HepG2 (cell line): ENCODE measurements at regions not wholly inside any gene's neighbourhood (a gene's known extent, or its start where the extent isn't known, plus 50 kb on each side); places are given as distances from the start of the nearest gene placed in this dataset.

ENCODE experiments used
- ATAC-seq: fragments of 200-7000 bp; cut with Tn5 transposase; 3 replicates; pipeline ENCODE4 v1.9.1; 2020; ENCODE audit warnings: mild to moderate bottlenecking, moderate library complexity
- BruUV-seq: library from RNA; stranded (reverse); fragments of 400-500 nt; replicated peaks from 2 replicates; lab custom pipeline; 2021; lab: Mats Ljungman, UMichigan
- CTCF ChIA-PET: fragments of 300-600 bp; formaldehyde crosslinking; extraction: SDS; loops from one replicate; lab custom pipeline; 2021; ENCODE audit warnings: low total read pairs, inconsistent platforms, low intra/inter-chr PET ratio; lab: Yijun Ruan, JAX
- POLR2A ChIA-PET: fragments of 350-600 bp; sonication (Branson Sonifier 250); formaldehyde crosslinking; loops from one replicate; lab custom pipeline; 2020; ENCODE audit warnings: antibody characterized with exemption, inconsistent platforms; lab: Yijun Ruan, JAX
- DNase-seq: peaks from one replicate; pipeline ENCODE4 v3.0.0-alpha.2; 2015; ENCODE audit warnings: low spot score
- FAIRE-seq: peaks from 3 replicates; lab custom pipeline; 2011; peaks lifted over from hg19 to GRCh38; lab: Jason Lieb, UNC
- H2AFZ ChIP-seq: one replicate; pipeline ENCODE4 v1.6.1; 2011; ENCODE audit warnings: low read length, inconsistent platforms
- H3K27ac ChIP-seq: fragments of 300-600 bp; 3 replicates; pipeline ENCODE4 v1.8.0; 2011; ENCODE audit warnings: mixed run types, mild to moderate bottlenecking, mixed read lengths, low read length, inconsistent platforms; ENCODE audit not compliant: insufficient read depth; ENCODE audit errors: extremely low read length
- H3K27me3 ChIP-seq, 2 experiments: fragments of 200-600 bp in 1 of 2; 2 replicates in 1 of 2; 3 replicates in 1 of 2; pipeline versions ENCODE4 v1.6.0 to v1.8.0; 2011; ENCODE audit warnings: low read length in 2 of 2, mild to moderate bottlenecking in 2 of 2, moderate library complexity in 2 of 2, inconsistent platforms in 1 of 2; ENCODE audit not compliant: insufficient read depth in 2 of 2, control insufficient read depth in 1 of 2
- H3K36me3 ChIP-seq, 2 experiments: fragments of 200-600 bp in 1 of 2; replicated peaks in 1 of 2; 2 replicates in 1 of 2; 3 replicates in 1 of 2; pipeline versions ENCODE4 v1.5.1 to v1.8.0; 2011; ENCODE audit warnings: low read length in 2 of 2, inconsistent platforms in 1 of 2; ENCODE audit not compliant: insufficient read depth in 2 of 2, control insufficient read depth in 1 of 2
- H3K4me1 ChIP-seq: 2 replicates; pipeline ENCODE4 v1.5.1; 2012; ENCODE audit warnings: low read length, inconsistent platforms; ENCODE audit not compliant: insufficient read depth
- H3K4me2 ChIP-seq: 2 replicates; pipeline ENCODE4 v1.6.0; 2011; ENCODE audit warnings: low read depth, low read length, inconsistent platforms
- H3K4me3 ChIP-seq, 3 experiments: fragments of 200-600 bp in 1 of 3; sonication (generic), shearing (Covaris generic) in 1 of 3; replicated peaks in 1 of 3; 2 replicates each; pipeline ENCODE4 v1.5.1; 2011 to 2016; ENCODE audit warnings: low read length in 3 of 3, inconsistent platforms in 2 of 3, low read depth in 2 of 3, mild to moderate bottlenecking in 2 of 3, control low read depth in 1 of 3, mixed read lengths in 1 of 3; ENCODE audit not compliant: insufficient read depth in 1 of 3
- H3K79me2 ChIP-seq: one replicate; pipeline ENCODE4 v1.6.1; 2011; ENCODE audit warnings: low read length, inconsistent platforms; ENCODE audit not compliant: insufficient read depth
- H3K9ac ChIP-seq: 2 replicates; pipeline ENCODE4 v1.6.0; 2011; ENCODE audit warnings: mild to moderate bottlenecking, low read depth, low read length, inconsistent platforms; ENCODE audit not compliant: insufficient read depth
- H3K9me3 ChIP-seq: 2 replicates; pipeline ENCODE4 v1.5.1; 2012; ENCODE audit warnings: mild to moderate bottlenecking, low read length
- H4K20me1 ChIP-seq: 2 replicates; pipeline ENCODE4 v1.6.0; 2011; ENCODE audit warnings: inconsistent platforms, mild to moderate bottlenecking, low read length, moderate library complexity; ENCODE audit not compliant: insufficient read depth
- DR1 ChIP-seq: sonication (generic); formaldehyde crosslinking; IDR thresholded peaks from 2 replicates; pipeline ENCODE4 v1.8.0; 2021; ENCODE audit warnings: mild to moderate bottlenecking, missing genetic modification reagents, inconsistent platforms
- EED ChIP-seq: sonication (generic); formaldehyde crosslinking; IDR thresholded peaks from 2 replicates; pipeline ENCODE4 v1.5.0; 2020; ENCODE audit warnings: mild to moderate bottlenecking, missing genetic modification reagents
- SETDB1 ChIP-seq: sonication (generic); formaldehyde crosslinking; IDR thresholded peaks from 2 replicates; pipeline ENCODE4 v1.5.1; 2020; ENCODE audit warnings: missing genetic modification reagents, mild to moderate bottlenecking, borderline replicate concordance
- SP140L ChIP-seq: sonication (generic); formaldehyde crosslinking; IDR thresholded peaks from 2 replicates; pipeline ENCODE4 v1.4.0; 2020; ENCODE audit warnings: missing genetic modification reagents, borderline replicate concordance
- ZC3H4 ChIP-seq: sonication (generic); formaldehyde crosslinking; IDR thresholded peaks from 2 replicates; pipeline ENCODE4 v1.4.0; 2020; ENCODE audit warnings: missing genetic modification reagents, borderline replicate concordance
- ZNF124 ChIP-seq: sonication (generic); formaldehyde crosslinking; IDR thresholded peaks from 2 replicates; pipeline ENCODE4 v1.4.0; 2020; ENCODE audit warnings: missing genetic modification reagents
- ZNF180 ChIP-seq: sonication (generic); formaldehyde crosslinking; IDR thresholded peaks from 2 replicates; pipeline ENCODE4 v1.4.0; 2020; ENCODE audit warnings: low read depth, missing genetic modification reagents, borderline replicate concordance
- ZNF205 ChIP-seq: IDR thresholded peaks from 2 replicates; pipeline ENCODE4 v1.6.1; 2018; ENCODE audit warnings: missing biosample characterization, missing genetic modification reagents
- ZNF672 ChIP-seq: sonication (generic); formaldehyde crosslinking; IDR thresholded peaks from 2 replicates; pipeline ENCODE4 v1.8.1; 2022; ENCODE audit warnings: missing genetic modification reagents
- ZNF772 ChIP-seq: sonication (generic); formaldehyde crosslinking; IDR thresholded peaks from 2 replicates; pipeline ENCODE4 v1.5.0; 2020; ENCODE audit warnings: mild to moderate bottlenecking, missing genetic modification reagents
- ZSCAN20 ChIP-seq: sonication (generic); formaldehyde crosslinking; IDR thresholded peaks from 2 replicates; pipeline ENCODE4 v1.4.0; 2020; ENCODE audit warnings: missing genetic modification reagents, mild to moderate bottlenecking, borderline replicate concordance
- WGBS: methylation state at CpG from one replicate; pipeline ENCODE4 v1.1.6; 2017; ENCODE audit warnings: low lambda C conversion rate; 5-methylcytosine and 5-hydroxymethylcytosine counted together
- in situ Hi-C: cut with HindIII; loops from 2 replicates; pipeline ENCODE4 v1.10.0; 2017; ENCODE audit warnings: low pct_unique_long_range_greater_than_20kb; ENCODE audit not compliant: extremely low pct_ligation_motif_present
- intact Hi-C: fragments of 100-400 bp; cut with micrococcal nuclease; formaldehyde crosslinking; loops from one replicate; pipeline ENCODE4 v1.10.0; 2022; ENCODE audit not compliant: unreplicated experiment
- TF ChIP-seq, protein P1 (sequence below): sonication (generic); formaldehyde crosslinking; IDR thresholded peaks from 2 replicates; pipeline ENCODE4 v1.4.0; 2020; ENCODE audit warnings: missing genetic modification reagents, borderline replicate concordance
- TF ChIP-seq, protein P2 (sequence below): sonication (generic); formaldehyde crosslinking; IDR thresholded peaks from 2 replicates; pipeline ENCODE4 v1.5.0; 2020; ENCODE audit warnings: missing genetic modification reagents
- TF ChIP-seq, protein P3 (sequence below): sonication (generic); formaldehyde crosslinking; IDR thresholded peaks from 2 replicates; pipeline ENCODE4 v1.4.0; 2020; ENCODE audit warnings: missing genetic modification reagents, mild to moderate bottlenecking, borderline replicate concordance

DNA sequence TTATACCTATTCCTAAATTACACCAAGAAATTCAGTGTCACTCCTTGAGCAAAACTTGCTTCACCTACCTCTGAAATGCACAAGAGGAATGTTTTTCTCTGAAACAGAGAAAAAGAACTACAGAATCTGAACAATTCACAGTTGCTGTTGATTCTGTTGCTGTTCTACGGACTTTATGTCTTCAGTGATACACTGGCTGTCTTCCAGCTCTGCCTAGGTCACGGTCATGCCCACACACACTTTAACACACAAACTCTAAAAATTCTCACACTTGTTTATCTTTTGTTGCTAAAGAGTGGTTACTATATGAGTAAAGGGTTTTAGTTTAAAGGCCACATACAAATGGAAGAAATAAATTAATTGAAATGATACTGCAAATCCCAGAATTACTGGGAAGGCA, 124.4 kb upstream of the SPRY2 start:
- H2AFZ ChIP-seq: no peak overlapping the region
- ChIA-PET CTCF (no interaction called here), POLR2A (no interaction called here)
- H3K36me3 ChIP-seq: no peaks in the 10 kb centered on the region
- H3K9me3 ChIP-seq: peaks cover 19% of the 10 kb centered on the region
- no TSS peak for BruUV-seq
- in situ Hi-C loops: no loop called here
- no peak overlapping the region for H3K27ac ChIP-seq
- no peak overlapping the region for H3K9ac ChIP-seq
- 2% methylated on average over 2 of the region's 2 CpGs for WGBS
- no peaks in the 10 kb centered on the region for H3K4me1 ChIP-seq
- no peak overlapping the region for H3K4me2 ChIP-seq
- FAIRE-seq (no peak), DNase-seq (no peak), ATAC-seq (no peak)
- H4K20me1 ChIP-seq: no peaks in the 10 kb centered on the region
- no peaks in the 10 kb centered on the region for H3K27me3 ChIP-seq
- no peak overlapping the region for H3K4me3 ChIP-seq
- intact Hi-C loops: no loop called here
- no peaks in the 10 kb centered on the region for H3K79me2 ChIP-seq
- TF ChIP-seq DR1 (CRISPR knock-in tag): no peak
- no peak for TF ChIP-seq EED (CRISPR knock-in tag)
- TF ChIP-seq SP140L (CRISPR knock-in tag): no peak
- no peak for TF ChIP-seq ZNF205 (CRISPR knock-in tag)
- TF ChIP-seq ZNF772 (CRISPR knock-in tag): no peak
- TF ChIP-seq, protein P1, sequence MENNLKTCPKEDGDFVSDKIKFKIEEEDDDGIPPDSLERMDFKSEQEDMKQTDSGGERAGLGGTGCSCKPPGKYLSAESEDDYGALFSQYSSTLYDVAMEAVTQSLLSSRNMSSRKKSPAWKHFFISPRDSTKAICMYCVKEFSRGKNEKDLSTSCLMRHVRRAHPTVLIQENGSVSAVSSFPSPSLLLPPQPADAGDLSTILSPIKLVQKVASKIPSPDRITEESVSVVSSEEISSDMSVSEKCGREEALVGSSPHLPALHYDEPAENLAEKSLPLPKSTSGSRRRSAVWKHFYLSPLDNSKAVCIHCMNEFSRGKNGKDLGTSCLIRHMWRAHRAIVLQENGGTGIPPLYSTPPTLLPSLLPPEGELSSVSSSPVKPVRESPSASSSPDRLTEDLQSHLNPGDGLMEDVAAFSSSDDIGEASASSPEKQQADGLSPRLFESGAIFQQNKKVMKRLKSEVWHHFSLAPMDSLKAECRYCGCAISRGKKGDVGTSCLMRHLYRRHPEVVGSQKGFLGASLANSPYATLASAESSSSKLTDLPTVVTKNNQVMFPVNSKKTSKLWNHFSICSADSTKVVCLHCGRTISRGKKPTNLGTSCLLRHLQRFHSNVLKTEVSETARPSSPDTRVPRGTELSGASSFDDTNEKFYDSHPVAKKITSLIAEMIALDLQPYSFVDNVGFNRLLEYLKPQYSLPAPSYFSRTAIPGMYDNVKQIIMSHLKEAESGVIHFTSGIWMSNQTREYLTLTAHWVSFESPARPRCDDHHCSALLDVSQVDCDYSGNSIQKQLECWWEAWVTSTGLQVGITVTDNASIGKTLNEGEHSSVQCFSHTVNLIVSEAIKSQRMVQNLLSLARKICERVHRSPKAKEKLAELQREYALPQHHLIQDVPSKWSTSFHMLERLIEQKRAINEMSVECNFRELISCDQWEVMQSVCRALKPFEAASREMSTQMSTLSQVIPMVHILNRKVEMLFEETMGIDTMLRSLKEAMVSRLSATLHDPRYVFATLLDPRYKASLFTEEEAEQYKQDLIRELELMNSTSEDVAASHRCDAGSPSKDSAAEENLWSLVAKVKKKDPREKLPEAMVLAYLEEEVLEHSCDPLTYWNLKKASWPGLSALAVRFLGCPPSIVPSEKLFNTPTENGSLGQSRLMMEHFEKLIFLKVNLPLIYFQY (CRISPR knock-in tag): no peak
- no peak for TF ChIP-seq ZNF672 (CRISPR knock-in tag)
- no peak for TF ChIP-seq ZNF180 (CRISPR knock-in tag)
- TF ChIP-seq, protein P2, sequence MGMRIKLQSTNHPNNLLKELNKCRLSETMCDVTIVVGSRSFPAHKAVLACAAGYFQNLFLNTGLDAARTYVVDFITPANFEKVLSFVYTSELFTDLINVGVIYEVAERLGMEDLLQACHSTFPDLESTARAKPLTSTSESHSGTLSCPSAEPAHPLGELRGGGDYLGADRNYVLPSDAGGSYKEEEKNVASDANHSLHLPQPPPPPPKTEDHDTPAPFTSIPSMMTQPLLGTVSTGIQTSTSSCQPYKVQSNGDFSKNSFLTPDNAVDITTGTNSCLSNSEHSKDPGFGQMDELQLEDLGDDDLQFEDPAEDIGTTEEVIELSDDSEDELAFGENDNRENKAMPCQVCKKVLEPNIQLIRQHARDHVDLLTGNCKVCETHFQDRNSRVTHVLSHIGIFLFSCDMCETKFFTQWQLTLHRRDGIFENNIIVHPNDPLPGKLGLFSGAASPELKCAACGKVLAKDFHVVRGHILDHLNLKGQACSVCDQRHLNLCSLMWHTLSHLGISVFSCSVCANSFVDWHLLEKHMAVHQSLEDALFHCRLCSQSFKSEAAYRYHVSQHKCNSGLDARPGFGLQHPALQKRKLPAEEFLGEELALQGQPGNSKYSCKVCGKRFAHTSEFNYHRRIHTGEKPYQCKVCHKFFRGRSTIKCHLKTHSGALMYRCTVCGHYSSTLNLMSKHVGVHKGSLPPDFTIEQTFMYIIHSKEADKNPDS (CRISPR knock-in tag): no peak
- TF ChIP-seq, protein P3, sequence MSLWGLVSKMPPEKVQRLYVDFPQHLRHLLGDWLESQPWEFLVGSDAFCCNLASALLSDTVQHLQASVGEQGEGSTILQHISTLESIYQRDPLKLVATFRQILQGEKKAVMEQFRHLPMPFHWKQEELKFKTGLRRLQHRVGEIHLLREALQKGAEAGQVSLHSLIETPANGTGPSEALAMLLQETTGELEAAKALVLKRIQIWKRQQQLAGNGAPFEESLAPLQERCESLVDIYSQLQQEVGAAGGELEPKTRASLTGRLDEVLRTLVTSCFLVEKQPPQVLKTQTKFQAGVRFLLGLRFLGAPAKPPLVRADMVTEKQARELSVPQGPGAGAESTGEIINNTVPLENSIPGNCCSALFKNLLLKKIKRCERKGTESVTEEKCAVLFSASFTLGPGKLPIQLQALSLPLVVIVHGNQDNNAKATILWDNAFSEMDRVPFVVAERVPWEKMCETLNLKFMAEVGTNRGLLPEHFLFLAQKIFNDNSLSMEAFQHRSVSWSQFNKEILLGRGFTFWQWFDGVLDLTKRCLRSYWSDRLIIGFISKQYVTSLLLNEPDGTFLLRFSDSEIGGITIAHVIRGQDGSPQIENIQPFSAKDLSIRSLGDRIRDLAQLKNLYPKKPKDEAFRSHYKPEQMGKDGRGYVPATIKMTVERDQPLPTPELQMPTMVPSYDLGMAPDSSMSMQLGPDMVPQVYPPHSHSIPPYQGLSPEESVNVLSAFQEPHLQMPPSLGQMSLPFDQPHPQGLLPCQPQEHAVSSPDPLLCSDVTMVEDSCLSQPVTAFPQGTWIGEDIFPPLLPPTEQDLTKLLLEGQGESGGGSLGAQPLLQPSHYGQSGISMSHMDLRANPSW (CRISPR knock-in tag): no peak
- no peak for TF ChIP-seq SETDB1 (CRISPR knock-in tag)
- TF ChIP-seq ZC3H4 (CRISPR knock-in tag): no peak
- no peak for TF ChIP-seq ZSCAN20 (CRISPR knock-in tag)
- no peak for TF ChIP-seq ZNF124 (CRISPR knock-in tag)
